ENCODE measurements at regions not wholly inside any gene's neighbourhood (a gene's known extent, or its start where the extent isn't known, plus 50 kb on each side); places are given as distances from the start of the nearest gene placed in this dataset.

GRCh38 chr12:24476310-24476709 lies 472.6 kb downstream of the BCAT1 start:
- TF ChIP-seq POLR2AphosphoS5 (IDR thresholded peaks at IDR 0.05; ENCODE audit: insufficient read depth, low read depth, low read length) = no peak
- no peak for TF ChIP-seq POLR2A (IDR thresholded peaks at IDR 0.05; ENCODE audit: low read depth, low read length)
- TF ChIP-seq CTCF (IDR thresholded peaks at IDR 0.05; ENCODE audit: extremely low read depth in 1 of 2, insufficient read depth in 1 of 2, low read depth in 1 of 2, low read length in 2 of 2) = no peak
- TF ChIP-seq EZH2 (IDR thresholded peaks at IDR 0.05; ENCODE audit: borderline replicate concordance, low read depth, low read length, severe bottlenecking) = no peak
- TF ChIP-seq FOS (IDR thresholded peaks at IDR 0.05; ENCODE audit: borderline replicate concordance, insufficient read depth, low read length) = no peak
